ENCODE measurements at regions not wholly inside any gene's neighbourhood (a gene's known extent, or its start where the extent isn't known, plus 50 kb on each side); places are given as distances from the start of the nearest gene placed in this dataset.

GRCh38 chr5:20105915-20106314, 117.9 kb upstream of the CDH18 start:
- no peak for TF ChIP-seq RARB (CRISPR knock-in tag; IDR thresholded peaks at IDR 0.05)
- no peak for TF ChIP-seq OSR1 (CRISPR knock-in tag; IDR thresholded peaks at IDR 0.05)
- TF ChIP-seq PPARA (CRISPR knock-in tag; IDR thresholded peaks at IDR 0.05; ENCODE audit: borderline replicate concordance): no peak
- no peak for TF ChIP-seq TSHZ2 (CRISPR knock-in tag; IDR thresholded peaks at IDR 0.05)
- no peak for TF ChIP-seq ZC3H10 (CRISPR knock-in tag; IDR thresholded peaks at IDR 0.05)

Data from SK-N-SH treated with all-trans-retinoic acid at 6 μM for 48 hours (cell line).